DMS153 (cell line): ENCODE measurements at regions not wholly inside any gene's neighbourhood (a gene's known extent, or its start where the extent isn't known, plus 50 kb on each side); places are given as distances from the start of the nearest gene placed in this dataset.
"Not testable (repeated sequence)": the region's sequence is repeated elsewhere in the genome, so short reads cannot be mapped to it uniquely, and the experiment has no call there.

Experiments
- DNase-seq: peaks from one replicate; lab custom pipeline; 2025; lab: John Stamatoyannopoulos, UW

DNA sequence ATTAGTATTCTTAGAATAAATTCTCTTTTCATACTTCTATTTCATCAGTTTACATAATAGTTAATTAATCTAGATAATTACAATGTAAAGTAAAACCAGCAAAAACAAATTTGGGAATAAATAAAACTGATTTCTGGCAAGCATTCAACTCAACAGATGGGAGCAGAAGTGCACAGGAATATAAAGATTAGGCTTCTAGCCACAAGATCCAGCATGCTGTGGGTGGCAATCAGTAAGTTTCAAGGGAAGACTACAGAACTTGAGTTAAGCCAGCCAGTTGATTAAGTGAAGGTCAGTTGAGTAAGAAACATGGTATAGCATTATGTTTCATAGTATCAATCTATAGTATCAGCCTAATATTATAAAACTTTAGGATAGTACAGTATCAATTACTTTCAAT is 324.2 kb upstream of the AADAT start:
- DNase-seq, result no peak

- DNase-seq, result no peak
Observed at GRCh38 chr4:170400361-170400760, 310.6 kb upstream of the AADAT start.

- no peak for DNase-seq
Observed at GRCh38 chr4:170399581-170400293, 310.0 kb upstream of the AADAT start.

DNA sequence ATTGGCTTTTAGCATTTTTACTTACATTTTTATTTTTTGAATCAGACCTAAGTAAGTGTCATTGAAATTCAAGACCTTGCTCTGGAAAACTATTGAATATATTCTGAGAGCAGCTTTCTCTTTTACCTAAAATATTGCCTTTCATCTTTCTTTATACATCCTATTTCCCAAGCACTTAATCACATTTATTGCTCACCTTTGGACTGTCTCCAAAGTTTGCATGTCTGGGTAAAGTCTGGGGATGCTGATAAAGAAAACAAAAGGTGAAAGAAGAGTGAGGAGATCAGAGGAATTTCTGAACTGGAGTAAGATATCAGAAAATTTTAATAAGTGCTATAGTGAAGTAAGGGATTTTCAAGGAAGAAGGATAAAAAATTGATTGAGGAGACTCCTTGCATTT is 308.5 kb upstream of the AADAT start:
- DNase-seq, result no peak

- DNase-seq, result no peak
Observed at GRCh38 chr4:170395773-170396172, 306.0 kb upstream of the AADAT start.

GRCh38 chr4:170391066-170391740 is 301.4 kb upstream of the AADAT start:
- no peak for DNase-seq

GRCh38 chr4:170389411-170389810 is 299.7 kb upstream of the AADAT start:
- DNase-seq, result no peak

DNA sequence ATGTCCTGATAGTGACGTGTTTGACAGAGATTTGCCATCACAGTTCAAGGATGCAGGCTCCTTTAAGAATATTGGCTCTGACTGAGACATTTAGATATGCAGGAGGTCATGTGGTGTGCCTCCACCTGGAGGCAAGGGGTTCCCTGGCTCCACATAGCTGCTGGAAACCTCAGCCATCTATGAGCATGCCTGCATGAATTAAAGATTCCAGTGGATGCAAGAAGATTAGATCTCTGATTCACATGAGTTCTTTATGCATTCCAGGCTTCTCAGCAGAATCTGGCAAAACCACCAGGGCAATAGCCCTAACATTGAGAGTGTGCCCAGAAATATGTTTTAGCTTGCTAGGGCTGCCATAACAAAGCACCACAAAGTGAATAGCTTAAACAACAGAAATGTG is 298.5 kb upstream of the AADAT start:
- DNase-seq, result no peak

DNA sequence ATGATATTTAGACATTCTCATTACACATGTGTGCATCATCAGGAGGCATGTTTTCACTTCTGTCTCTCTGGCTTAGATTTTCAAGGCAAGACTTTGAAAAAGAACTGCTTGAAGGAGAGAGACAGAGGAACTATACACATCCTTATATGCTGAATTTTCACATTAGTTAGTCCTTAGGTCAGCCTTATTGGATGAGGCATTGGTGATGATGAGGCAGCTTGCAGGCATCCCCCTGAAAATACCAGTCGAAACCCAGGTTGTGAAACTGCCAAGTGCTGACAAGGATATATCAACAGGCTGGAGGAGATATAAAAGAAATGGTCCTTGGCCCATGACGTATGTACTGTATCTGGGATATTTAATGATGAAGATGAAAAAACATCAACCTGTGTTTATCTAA is 297.2 kb upstream of the AADAT start:
- no peak for DNase-seq

GRCh38 chr4:170386511-170386910 is 296.8 kb upstream of the AADAT start:
- no peak for DNase-seq

DNA sequence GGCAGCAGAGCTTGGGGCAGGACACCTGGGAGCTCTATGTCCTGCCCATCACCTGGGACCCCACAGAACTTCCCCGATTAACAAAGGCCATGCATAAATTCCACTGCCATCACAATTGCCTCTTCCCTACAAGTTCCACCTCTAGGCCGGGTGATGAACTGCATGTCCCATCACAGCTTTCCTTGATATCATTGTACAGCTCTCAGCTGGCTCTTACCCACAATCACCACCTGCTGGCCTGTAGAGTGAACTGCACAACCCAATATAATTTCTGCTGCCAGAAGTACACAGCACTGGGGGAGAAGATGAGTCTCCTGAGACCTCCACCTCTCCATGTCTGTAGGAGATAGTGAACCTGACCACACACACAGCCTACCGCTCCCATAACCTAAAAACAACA is 285.0 kb upstream of the AADAT start:
- DNase-seq, result no peak

DNA sequence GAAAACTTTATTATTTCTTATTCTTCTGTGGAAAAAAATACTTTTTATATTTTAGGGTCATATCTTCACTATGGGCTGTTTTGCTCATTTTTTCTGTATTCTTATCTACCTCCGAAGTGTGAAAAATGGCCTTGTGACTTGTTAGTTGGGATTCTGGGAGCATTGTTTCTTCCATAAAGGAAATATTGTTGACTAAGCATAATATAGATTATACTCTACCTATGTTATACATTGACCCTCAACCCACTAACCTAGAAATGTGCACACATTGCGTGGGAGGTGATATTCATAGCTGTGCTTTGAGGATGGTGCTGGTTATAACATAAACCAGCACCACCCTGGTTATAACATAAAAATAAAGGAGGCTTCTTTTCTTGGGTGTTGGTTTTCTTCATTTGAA is 259.2 kb upstream of the AADAT start:
- no peak for DNase-seq

DNA sequence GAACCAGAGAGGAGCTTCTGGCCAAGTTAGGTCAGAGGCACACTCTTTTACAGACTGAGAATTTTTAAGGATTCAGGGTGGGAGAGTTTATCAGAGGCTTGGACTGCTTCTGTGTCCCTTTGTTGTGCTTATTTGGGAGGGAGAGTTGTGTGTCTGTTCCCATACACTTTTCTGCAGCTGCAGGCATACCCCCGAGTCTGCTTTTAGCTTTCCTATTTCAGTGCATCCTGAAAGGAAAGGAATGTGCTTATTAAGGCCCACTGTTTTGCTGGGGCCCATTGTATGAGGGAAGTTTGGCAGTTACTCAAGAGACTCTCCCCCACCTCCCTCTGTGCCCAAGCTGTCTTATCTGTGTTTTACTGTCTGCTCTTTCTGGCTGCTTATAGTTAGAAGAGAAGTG is 257.4 kb upstream of the AADAT start:
- DNase-seq, result not testable (repeated sequence)

- DNase-seq, result no peak
Observed at GRCh38 chr4:170339522-170339921, 249.8 kb upstream of the AADAT start.

DNA sequence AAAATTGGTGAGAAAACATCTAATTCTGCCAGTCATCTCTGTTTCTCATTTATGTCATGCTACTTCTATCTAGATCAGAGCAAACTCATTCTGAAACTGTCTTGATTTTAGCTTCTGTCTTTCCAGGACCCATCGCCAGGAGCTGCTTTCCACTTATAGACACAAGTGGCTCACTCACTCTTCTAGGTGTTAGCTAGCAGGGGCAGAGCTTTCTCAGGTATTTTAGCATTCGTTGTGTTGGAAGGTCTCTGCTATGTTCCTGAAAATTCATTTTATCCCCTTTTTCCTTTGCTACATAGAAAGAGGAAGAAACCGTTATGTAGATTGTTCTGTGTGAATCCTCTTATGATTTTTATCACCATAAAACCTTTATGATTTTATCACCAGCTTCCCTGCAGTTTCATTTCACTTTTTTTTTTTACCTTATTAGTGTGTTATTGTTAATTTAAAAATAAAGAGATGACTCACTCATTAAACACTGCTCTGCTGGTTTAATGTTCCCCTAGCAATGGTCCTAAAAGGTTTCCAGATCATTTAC is 246.6 kb upstream of the AADAT start:
- no peak for DNase-seq

DNA sequence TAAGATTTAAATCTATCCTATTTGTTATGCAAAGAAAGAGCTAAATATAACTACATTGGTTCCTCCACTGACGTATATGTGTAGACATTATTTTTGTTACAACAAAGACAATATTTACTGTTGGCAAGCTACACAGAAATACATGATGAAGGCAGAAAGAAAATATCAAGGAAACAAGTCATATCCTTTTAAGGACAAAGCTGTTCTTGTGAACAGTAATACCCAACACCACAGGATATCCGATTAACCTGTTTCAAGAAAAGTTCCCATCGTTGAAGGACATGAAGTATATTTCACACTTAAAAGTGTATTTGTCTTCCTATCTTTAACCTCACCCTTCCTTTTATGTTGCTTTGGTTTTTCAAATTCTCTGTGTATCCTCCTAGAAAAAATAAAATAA is 235.8 kb upstream of the AADAT start:
- DNase-seq, result no peak

DNA sequence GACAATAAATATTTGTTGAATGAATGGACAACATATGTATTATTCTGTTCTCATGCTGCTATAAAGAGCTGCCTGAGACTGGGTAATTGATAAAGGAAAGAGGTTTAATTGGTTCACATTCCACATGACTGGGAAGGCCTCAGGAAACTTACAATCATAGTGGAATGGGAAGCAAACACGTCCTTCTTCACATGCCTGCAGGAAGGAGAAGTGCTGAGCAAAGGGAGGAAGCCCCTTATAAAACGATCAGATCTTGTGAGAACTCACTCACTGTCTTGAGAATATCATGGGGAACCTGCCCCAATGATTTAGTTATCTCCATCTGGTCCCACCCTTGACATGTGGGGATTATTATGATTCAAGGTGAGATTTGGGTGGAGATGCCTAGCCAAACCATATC is 233.9 kb upstream of the AADAT start:
- DNase-seq, result no peak

- DNase-seq, result no peak
Observed at GRCh38 chr4:170307182-170307581, 217.4 kb upstream of the AADAT start.

DNA sequence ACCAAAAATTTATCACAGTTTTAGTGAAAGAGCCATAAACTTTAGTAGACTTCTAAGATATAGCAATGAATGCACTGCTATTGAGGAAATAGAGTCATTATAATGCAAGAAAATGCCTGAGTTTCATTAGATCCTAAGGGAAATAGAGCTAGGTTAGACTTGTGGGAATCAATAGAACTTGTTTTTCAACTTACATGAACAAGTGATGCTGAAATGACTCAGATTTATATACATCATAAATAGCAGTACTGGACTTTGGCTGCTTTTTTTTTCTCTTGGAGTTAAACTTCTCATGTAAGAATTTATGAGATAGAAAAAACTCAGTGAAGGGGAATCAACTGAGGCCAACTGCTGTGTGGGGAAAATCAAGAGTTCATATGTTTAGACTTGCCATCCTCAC is 216.5 kb upstream of the AADAT start:
- DNase-seq, result no peak

DNA sequence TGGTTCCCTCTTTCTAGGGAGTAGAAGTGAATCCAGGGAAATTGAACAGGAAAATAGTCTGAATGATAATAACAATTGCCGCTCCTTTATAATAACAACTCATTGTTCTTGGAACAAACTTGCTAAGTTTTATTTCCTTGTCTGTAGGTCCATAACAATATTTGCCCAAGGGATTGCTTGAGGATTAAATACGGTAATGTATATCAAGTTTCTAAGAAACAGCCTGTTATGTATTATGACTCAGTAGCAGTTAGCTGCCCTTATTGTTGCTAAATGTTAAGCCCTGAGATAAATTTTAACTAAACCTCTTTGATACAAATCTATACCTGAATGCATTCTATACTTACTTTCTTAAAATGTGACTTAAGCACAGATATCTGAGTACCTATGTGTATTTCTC is 215.9 kb upstream of the AADAT start:
- no peak for DNase-seq

GRCh38 chr4:170281027-170281426 is 191.3 kb upstream of the AADAT start:
- DNase-seq, result no peak

DNA sequence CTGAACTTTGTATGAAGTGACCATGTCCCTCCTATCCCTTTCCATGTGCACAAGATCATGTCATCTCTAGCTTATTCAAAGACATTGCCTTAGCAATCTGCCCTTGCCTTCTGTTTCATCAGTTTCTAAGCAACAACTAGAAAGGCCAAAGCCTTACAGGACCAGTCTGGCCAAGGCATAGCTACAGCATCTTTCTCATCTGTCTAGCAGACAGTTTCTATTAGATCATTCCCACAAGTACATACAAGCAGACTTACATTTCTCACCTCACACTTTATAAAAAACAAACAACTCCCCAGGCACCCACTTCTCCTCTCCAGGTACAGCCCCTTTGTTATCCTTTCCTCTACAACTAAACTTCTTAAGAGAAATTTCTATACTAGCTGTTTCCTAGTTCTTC is 188.7 kb upstream of the AADAT start:
- no peak for DNase-seq

- no peak for DNase-seq
Observed at GRCh38 chr4:170274616-170275015, 184.9 kb upstream of the AADAT start.

DNA sequence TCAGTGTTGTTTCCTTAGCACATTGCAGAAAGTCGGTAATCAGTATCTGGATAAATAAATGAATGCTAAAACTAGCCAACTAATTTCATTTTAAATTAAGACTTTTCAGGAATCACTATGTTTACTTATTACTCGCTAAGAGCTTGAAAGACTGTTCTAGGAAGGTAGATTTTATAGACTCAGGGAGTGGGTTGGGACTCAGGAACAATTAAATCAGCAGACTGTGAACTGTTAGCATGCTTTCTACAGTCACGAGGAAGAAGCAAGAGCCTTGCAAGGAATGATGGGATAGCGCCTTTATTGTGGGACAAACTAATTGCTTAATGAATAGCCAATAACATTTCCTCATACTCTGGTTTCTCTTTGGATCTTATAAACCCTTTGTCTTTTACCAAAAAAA is 183.2 kb upstream of the AADAT start:
- no peak for DNase-seq
